ENCODE measurements at regions not wholly inside any gene's neighbourhood (a gene's known extent, or its start where the extent isn't known, plus 50 kb on each side); places are given as distances from the start of the nearest gene placed in this dataset.

DNA sequence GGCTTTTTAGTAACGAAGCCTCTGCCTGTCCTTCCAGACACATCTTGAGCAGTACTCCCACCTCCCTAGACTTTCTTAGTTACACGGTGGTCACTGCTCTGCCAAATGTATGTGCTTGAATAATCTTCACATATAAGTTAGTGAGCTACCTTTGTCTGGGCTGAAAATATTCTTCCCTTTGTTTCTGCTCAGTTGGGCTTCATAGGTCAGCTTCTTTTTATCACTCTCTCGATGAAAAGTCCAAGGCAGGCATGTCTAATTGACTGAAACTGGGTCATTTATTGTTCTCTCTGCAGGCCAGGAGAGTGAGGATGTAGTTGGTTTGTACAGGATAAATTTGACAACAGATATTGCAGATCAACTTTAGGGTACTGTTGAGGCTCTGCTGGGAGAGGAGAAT lies 636.7 kb upstream of the IGFBP3 start:
- no peaks in the 10 kb centered on the region for H3K4me1 Mint-ChIP-seq (ENCODE audit: low read depth)
- no peak overlapping the region for H3K27ac Mint-ChIP-seq
- H3K9me3 Mint-ChIP-seq = peaks cover 15% of the 10 kb centered on the region
- H3K27me3 Mint-ChIP-seq = no peaks in the 10 kb centered on the region
- DNase-seq (no peak), ATAC-seq (no peak)
- CTCF ChIA-PET = no interaction called here
- intact Hi-C loops (cut with micrococcal nuclease) = no loop called here
- TF ChIP-seq, protein P1, sequence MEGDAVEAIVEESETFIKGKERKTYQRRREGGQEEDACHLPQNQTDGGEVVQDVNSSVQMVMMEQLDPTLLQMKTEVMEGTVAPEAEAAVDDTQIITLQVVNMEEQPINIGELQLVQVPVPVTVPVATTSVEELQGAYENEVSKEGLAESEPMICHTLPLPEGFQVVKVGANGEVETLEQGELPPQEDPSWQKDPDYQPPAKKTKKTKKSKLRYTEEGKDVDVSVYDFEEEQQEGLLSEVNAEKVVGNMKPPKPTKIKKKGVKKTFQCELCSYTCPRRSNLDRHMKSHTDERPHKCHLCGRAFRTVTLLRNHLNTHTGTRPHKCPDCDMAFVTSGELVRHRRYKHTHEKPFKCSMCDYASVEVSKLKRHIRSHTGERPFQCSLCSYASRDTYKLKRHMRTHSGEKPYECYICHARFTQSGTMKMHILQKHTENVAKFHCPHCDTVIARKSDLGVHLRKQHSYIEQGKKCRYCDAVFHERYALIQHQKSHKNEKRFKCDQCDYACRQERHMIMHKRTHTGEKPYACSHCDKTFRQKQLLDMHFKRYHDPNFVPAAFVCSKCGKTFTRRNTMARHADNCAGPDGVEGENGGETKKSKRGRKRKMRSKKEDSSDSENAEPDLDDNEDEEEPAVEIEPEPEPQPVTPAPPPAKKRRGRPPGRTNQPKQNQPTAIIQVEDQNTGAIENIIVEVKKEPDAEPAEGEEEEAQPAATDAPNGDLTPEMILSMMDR (IDR thresholded peaks at IDR 0.05) = no peak
- no peak overlapping the region for H3K4me3 Mint-ChIP-seq
- H3K36me3 Mint-ChIP-seq (ENCODE audit: low read depth) = no peaks in the 10 kb centered on the region
- POLR2A ChIA-PET = no interaction called here

DNA sequence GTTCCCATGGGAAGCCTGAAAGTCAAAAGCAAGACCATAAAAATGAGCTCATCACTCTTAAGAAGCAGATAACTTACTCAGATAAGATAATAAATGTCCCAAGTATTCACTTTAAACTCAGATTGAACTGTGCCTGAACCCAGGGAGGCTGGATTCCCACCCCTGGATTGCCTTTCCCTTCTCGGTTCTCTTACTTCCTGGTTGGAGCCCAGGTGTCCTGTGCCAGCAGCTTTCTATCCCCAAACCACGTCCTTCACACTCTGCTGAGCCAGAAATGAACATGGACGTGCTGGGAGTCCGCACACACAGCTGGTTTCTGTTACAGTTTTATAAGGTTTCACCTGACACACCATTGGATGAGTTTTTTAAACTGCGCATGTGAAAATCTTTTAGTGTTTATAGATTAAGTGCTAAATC lies 636.2 kb upstream of the IGFBP3 start:
- TF ChIP-seq, protein P1 (IDR thresholded peaks at IDR 0.05) = no peak
- ChIA-PET POLR2A (no interaction called here), CTCF (no interaction called here)
- no peak for ATAC-seq
- Mint-ChIP-seq H3K4me1 (ENCODE audit: low read depth) (no peaks in the 10 kb centered on the region), H3K27ac (no peak overlapping the region), H3K27me3 (no peaks in the 10 kb centered on the region), H3K4me3 (no peak overlapping the region), H3K9me3 (peaks cover 12% of the 10 kb centered on the region), H3K36me3 (ENCODE audit: low read depth) (no peaks in the 10 kb centered on the region)
- intact Hi-C loops (cut with micrococcal nuclease) = no loop called here
- no peak for DNase-seq

DNA sequence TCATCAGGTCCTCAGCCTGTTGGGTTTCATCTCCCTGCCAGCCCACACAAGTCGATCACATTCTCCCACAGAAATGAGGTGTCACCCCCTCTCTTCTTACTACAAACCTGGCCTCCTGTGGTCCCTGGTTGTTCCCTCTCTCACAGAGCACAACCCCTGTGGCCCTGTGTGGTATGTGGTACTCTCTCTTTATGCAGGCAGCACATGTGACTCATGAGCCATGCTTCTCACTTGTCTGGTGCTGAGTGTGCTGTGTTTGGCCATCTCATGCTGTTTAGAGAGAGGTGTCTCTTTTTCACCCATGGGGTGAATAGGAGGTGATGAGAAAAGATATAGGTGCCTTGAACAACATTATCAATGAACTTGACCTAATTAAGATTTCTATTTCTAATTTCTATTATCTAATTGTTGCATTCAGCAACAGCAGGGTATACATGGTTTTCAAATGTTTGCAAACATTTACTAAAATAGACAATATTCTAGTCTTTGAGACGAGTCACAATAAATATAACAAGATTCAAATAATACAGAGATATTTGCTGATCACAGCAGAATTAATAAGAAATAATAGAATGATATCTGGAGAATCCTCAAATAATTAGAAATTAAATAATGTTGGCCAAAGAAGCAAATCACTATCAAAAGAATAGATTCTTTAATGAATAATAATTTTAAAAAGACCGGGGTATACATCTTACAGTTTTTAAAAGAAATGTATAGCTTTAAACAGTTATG lies 633.8 kb upstream of the IGFBP3 start:
- H3K27me3 Mint-ChIP-seq = no peaks in the 10 kb centered on the region
- H3K9me3 Mint-ChIP-seq = peaks cover 5% of the 10 kb centered on the region
- DNase-seq = no peak
- H3K4me3 Mint-ChIP-seq = no peak overlapping the region
- H3K4me1 Mint-ChIP-seq (ENCODE audit: low read depth) = no peaks in the 10 kb centered on the region
- no peaks in the 10 kb centered on the region for H3K36me3 Mint-ChIP-seq (ENCODE audit: low read depth)
- ATAC-seq = no peak
- ChIA-PET POLR2A (no interaction called here), CTCF (no interaction called here)
- H3K27ac Mint-ChIP-seq = no peak overlapping the region
- TF ChIP-seq, protein P1 (IDR thresholded peaks at IDR 0.05) = no peak
- intact Hi-C loops (cut with micrococcal nuclease) = no loop called here

DNA sequence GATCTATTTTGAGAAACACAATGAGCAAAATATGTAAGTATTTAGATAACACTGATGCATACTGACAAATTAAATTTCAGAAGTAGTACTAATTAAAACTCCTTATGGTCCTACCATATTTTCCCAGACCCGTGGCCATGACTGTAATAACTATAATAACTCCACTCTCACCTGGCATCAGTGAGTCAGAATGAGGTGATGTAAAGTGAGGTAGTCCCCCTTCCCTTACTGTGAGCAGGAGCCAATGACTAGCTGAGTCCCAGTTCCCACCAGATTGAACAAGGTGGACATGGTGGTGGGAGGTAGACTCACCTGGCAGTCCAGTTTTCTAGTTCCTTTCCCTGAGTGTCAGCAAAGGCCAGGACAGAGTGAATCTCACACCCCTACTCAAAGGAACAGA lies 630.5 kb upstream of the IGFBP3 start:
- Mint-ChIP-seq H3K27ac (no peak overlapping the region), H3K4me1 (ENCODE audit: low read depth) (no peaks in the 10 kb centered on the region), H3K27me3 (no peaks in the 10 kb centered on the region), H3K4me3 (no peak overlapping the region), H3K36me3 (ENCODE audit: low read depth) (no peaks in the 10 kb centered on the region), H3K9me3 (peaks cover 5% of the 10 kb centered on the region)
- TF ChIP-seq, protein P1 (IDR thresholded peaks at IDR 0.05) = no peak
- no peak for DNase-seq
- ATAC-seq = no peak
- CTCF ChIA-PET = no interaction called here
- intact Hi-C loops (cut with micrococcal nuclease) = no loop called here
- POLR2A ChIA-PET = no interaction called here

DNA sequence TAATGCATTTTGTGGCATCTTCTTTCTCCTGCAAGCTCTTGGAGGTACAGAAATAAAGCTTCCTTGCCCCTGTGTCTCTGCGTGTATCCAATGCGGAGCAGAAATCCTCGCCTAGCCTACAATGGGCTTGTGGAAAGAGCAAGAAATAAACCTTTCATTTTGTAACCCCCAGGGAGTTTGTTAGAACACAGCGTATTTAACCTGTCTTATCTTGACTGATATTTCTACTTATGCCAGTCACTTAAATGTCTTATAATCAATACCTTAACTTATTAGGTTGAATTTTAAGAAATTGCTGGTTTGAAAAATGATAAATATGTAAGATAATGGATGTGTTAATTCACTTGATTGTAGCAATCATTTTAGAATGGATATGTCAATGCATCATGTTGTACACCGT lies 629.8 kb upstream of the IGFBP3 start:
- H3K36me3 Mint-ChIP-seq (ENCODE audit: low read depth) = no peaks in the 10 kb centered on the region
- H3K4me3 Mint-ChIP-seq = no peak overlapping the region
- peaks cover 5% of the 10 kb centered on the region for H3K9me3 Mint-ChIP-seq
- H3K27ac Mint-ChIP-seq = no peak overlapping the region
- ChIA-PET POLR2A (no interaction called here), CTCF (no interaction called here)
- no peak for DNase-seq
- H3K4me1 Mint-ChIP-seq (ENCODE audit: low read depth) = no peaks in the 10 kb centered on the region
- TF ChIP-seq, protein P1 (IDR thresholded peaks at IDR 0.05) = no peak
- no peak for ATAC-seq
- intact Hi-C loops (cut with micrococcal nuclease) = no loop called here
- H3K27me3 Mint-ChIP-seq = no peaks in the 10 kb centered on the region
